Renal cortical epithelial cell (primary cell): ENCODE measurements at regions not wholly inside any gene's neighbourhood (a gene's known extent, or its start where the extent isn't known, plus 50 kb on each side); places are given as distances from the start of the nearest gene placed in this dataset.

Experiments used
- DNase-seq: peaks from one replicate; pipeline ENCODE4 v3.0.0-alpha.2; 2011; ENCODE audit warnings: low read depth

- DNase-seq: no peak
Measured at GRCh38 chr15:77713281-77713680, 80.6 kb upstream of the LINGO1 start.

- DNase-seq: no peak
Measured at GRCh38 chr15:77712438-77712837, 79.7 kb upstream of the LINGO1 start.

GRCh38 chr15:77710637-77711036 lies 77.9 kb upstream of the LINGO1 start:
- DNase-seq: no peak

- no peak for DNase-seq
Measured at GRCh38 chr15:77710206-77710605, 77.5 kb upstream of the LINGO1 start.

GRCh38 chr15:77709135-77709886 lies 76.6 kb upstream of the LINGO1 start:
- DNase-seq: no peak

GRCh38 chr15:77706482-77707244 lies 74.0 kb upstream of the LINGO1 start:
- DNase-seq: no peak

GRCh38 chr15:77702211-77702957 lies 69.7 kb upstream of the LINGO1 start:
- peak; percentile 33 for DNase-seq

GRCh38 chr15:77698481-77698880 lies 65.8 kb upstream of the LINGO1 start:
- no peak for DNase-seq

- no peak for DNase-seq
Measured at GRCh38 chr15:77697893-77698292, 65.2 kb upstream of the LINGO1 start.

GRCh38 chr15:77696871-77697270 lies 64.2 kb upstream of the LINGO1 start:
- no peak for DNase-seq

GRCh38 chr15:77695961-77696582 lies 63.4 kb upstream of the LINGO1 start:
- no peak for DNase-seq

- no peak for DNase-seq
Measured at GRCh38 chr15:77695548-77695947, 62.8 kb upstream of the LINGO1 start.

- DNase-seq: no peak
Measured at GRCh38 chr15:77693576-77693975, 60.9 kb upstream of the LINGO1 start.

GRCh38 chr15:77692614-77693013 lies 59.9 kb upstream of the LINGO1 start:
- no peak for DNase-seq

GRCh38 chr15:77691607-77692006 lies 58.9 kb upstream of the LINGO1 start:
- DNase-seq: no peak

- no peak for DNase-seq
Measured at GRCh38 chr15:77689821-77690220, 57.1 kb upstream of the LINGO1 start.

GRCh38 chr15:77688693-77689092 lies 56.0 kb upstream of the LINGO1 start:
- no peak for DNase-seq

- DNase-seq: no peak
Measured at GRCh38 chr15:77688266-77688665, 55.6 kb upstream of the LINGO1 start.

GRCh38 chr15:77685082-77685815 lies 52.5 kb upstream of the LINGO1 start:
- DNase-seq: no peak

GRCh38 chr15:77684341-77685081 lies 51.8 kb upstream of the LINGO1 start:
- DNase-seq: no peak

- DNase-seq: no peak
Measured at GRCh38 chr15:77682564-77682963, 49.9 kb upstream of the LINGO1 start.
